Uterus (tissue), 2 donors: ENCODE measurements at regions not wholly inside any gene's neighbourhood (a gene's known extent, or its start where the extent isn't known, plus 50 kb on each side); places are given as distances from the start of the nearest gene placed in this dataset.

Source experiments
- CTCF ChIP-seq, 4 experiments: fragments of 200-600 bp in 2 of 4; fragments of 450-650 bp in 2 of 4; sonication (generic) in 2 of 4; IDR thresholded peaks; one replicate each; pipeline ENCODE4 v1.5.1; 2016 to 2019; ENCODE audit warnings: antibody characterized with exemption in 4 of 4, mild to moderate bottlenecking in 2 of 4, moderate library complexity in 1 of 4
- POLR2A ChIP-seq, 2 donors: fragments of 450-650 bp; IDR thresholded peaks; one replicate each; pipeline ENCODE4 v1.6.1; 2016; ENCODE audit warnings: antibody characterized with exemption in 2 of 2, mild to moderate bottlenecking in 1 of 2, moderate library complexity in 1 of 2

GRCh38 chr1:68820151-68820550 is 323.3 kb upstream of the DEPDC1 start:
- TF ChIP-seq POLR2A (IDR thresholded peaks at IDR 0.05) (no peak), CTCF (IDR thresholded peaks at IDR 0.05) (no peak)
